ENCODE measurements at regions not wholly inside any gene's neighbourhood (a gene's known extent, or its start where the extent isn't known, plus 50 kb on each side); places are given as distances from the start of the nearest gene placed in this dataset.

DNA sequence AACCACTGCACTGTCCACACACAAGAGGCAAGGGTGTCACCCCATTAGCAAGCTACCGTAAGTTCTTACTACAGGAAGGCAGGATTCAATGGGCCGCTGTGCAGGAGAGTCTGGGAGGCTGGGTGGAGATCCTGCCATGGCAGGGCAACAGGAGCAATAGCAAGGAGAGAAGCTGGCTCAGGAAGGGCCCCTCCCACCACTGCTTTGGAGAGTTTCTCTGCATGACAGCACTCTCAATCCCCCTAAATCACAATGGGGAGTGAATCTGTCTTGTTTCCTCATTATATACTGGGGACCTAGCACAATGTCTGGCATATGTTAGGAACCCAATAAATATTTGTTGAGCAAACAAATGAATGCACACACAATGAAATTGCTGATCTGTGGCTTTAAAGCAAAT is 83.2 kb upstream of the SFMBT2 start:
- no peak overlapping the region for H3K27ac ChIP-seq
- TF ChIP-seq, protein P1, sequence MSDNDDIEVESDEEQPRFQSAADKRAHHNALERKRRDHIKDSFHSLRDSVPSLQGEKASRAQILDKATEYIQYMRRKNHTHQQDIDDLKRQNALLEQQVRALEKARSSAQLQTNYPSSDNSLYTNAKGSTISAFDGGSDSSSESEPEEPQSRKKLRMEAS (IDR thresholded peaks at IDR 0.05), result no peak
- TF ChIP-seq, protein P2, sequence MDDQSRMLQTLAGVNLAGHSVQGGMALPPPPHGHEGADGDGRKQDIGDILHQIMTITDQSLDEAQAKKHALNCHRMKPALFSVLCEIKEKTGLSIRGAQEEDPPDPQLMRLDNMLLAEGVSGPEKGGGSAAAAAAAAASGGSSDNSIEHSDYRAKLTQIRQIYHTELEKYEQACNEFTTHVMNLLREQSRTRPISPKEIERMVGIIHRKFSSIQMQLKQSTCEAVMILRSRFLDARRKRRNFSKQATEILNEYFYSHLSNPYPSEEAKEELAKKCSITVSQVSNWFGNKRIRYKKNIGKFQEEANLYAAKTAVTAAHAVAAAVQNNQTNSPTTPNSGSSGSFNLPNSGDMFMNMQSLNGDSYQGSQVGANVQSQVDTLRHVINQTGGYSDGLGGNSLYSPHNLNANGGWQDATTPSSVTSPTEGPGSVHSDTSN (IDR thresholded peaks at IDR 0.05), result no peak
- TF ChIP-seq RARB (CRISPR knock-in tag; IDR thresholded peaks at IDR 0.05), result no peak
- TF ChIP-seq PHF8 (IDR thresholded peaks at IDR 0.05; ENCODE audit: borderline replicate concordance, low read depth), result no peak
- no peak for TF ChIP-seq MAZ (IDR thresholded peaks at IDR 0.05; ENCODE audit: borderline replicate concordance, low read depth, low read length)
- TF ChIP-seq MAFK (IDR thresholded peaks at IDR 0.05; ENCODE audit: partially characterized antibody), result no peak
- TF ChIP-seq NPAS2 (CRISPR knock-in tag; IDR thresholded peaks at IDR 0.05; ENCODE audit: borderline replicate concordance), result no peak
- TF ChIP-seq, protein P3, sequence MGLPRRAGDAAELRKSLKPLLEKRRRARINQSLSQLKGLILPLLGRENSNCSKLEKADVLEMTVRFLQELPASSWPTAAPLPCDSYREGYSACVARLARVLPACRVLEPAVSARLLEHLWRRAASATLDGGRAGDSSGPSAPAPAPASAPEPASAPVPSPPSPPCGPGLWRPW (IDR thresholded peaks at IDR 0.05), result no peak
- TF ChIP-seq CHD2 (IDR thresholded peaks at IDR 0.05; ENCODE audit: low read length, partially characterized antibody), result no peak
- TF ChIP-seq CHD4 (IDR thresholded peaks at IDR 0.05; ENCODE audit: borderline replicate concordance), result no peak
- TF ChIP-seq HOXB5 (CRISPR knock-in tag; IDR thresholded peaks at IDR 0.05), result no peak
- TF ChIP-seq JUN (IDR thresholded peaks at IDR 0.05), result no peak
- TF ChIP-seq FOSB (CRISPR knock-in tag; IDR thresholded peaks at IDR 0.05), result no peak
- no peak for TF ChIP-seq GATA3 (IDR thresholded peaks at IDR 0.05; ENCODE audit: borderline replicate concordance)
- TF ChIP-seq SMC3 (IDR thresholded peaks at IDR 0.05), result no peak
- no peak for TF ChIP-seq ZC3H11A (IDR thresholded peaks at IDR 0.05)
- TF ChIP-seq, protein P4, sequence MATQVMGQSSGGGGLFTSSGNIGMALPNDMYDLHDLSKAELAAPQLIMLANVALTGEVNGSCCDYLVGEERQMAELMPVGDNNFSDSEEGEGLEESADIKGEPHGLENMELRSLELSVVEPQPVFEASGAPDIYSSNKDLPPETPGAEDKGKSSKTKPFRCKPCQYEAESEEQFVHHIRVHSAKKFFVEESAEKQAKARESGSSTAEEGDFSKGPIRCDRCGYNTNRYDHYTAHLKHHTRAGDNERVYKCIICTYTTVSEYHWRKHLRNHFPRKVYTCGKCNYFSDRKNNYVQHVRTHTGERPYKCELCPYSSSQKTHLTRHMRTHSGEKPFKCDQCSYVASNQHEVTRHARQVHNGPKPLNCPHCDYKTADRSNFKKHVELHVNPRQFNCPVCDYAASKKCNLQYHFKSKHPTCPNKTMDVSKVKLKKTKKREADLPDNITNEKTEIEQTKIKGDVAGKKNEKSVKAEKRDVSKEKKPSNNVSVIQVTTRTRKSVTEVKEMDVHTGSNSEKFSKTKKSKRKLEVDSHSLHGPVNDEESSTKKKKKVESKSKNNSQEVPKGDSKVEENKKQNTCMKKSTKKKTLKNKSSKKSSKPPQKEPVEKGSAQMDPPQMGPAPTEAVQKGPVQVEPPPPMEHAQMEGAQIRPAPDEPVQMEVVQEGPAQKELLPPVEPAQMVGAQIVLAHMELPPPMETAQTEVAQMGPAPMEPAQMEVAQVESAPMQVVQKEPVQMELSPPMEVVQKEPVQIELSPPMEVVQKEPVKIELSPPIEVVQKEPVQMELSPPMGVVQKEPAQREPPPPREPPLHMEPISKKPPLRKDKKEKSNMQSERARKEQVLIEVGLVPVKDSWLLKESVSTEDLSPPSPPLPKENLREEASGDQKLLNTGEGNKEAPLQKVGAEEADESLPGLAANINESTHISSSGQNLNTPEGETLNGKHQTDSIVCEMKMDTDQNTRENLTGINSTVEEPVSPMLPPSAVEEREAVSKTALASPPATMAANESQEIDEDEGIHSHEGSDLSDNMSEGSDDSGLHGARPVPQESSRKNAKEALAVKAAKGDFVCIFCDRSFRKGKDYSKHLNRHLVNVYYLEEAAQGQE (IDR thresholded peaks at IDR 0.05), result no peak
- no peak overlapping the region for H3K4me2 ChIP-seq
- 59% methylated on average over 2 of the region's 2 CpGs for WGBS (ENCODE audit: missing lambda C conversion rate)
- H3K9me3 ChIP-seq, result no peaks in the 10 kb centered on the region
- DNase-seq (ENCODE audit: low read depth in 1 of 2, low spot score in 1 of 2), result no peak
- FAIRE-seq, result no peak
- H3K4me3 ChIP-seq, result no peak overlapping the region
- ChIA-PET POLR2A (no interaction called here), CTCF (interaction anchor here (1.5 kb wide), 1 partner anchor 25 kb away, joined by 4 read pairs; no protein-coding TSS in a partner anchor)
- no peak; a peak in 1 of 6 replicates for ATAC-seq
- 0 out of 3 replicates have a peak, but pooled peaks cover under 1% of the 10 kb centered on the region for H3K4me1 ChIP-seq

GRCh38 chr10:7492660-7493046 is 81.8 kb upstream of the SFMBT2 start:
- Histone ChIP-seq H3K9me3 (no peaks in the 10 kb centered on the region), H3K27ac (no peak overlapping the region), H3K4me2 (no peak overlapping the region), H3K4me1 (0 out of 3 replicates have a peak, but pooled peaks cover 6% of the 10 kb centered on the region), H3K4me3 (no peak overlapping the region)
- POLR2A ChIA-PET, result no interaction called here
- CTCF ChIA-PET, result interaction anchor here (0.7 to 1.5 kb wide), 4 partner anchors 15 to 27 kb away, joined by 3 to 5 read pairs (median 4); no protein-coding TSS in a partner anchor
- TF ChIP-seq, protein P5, sequence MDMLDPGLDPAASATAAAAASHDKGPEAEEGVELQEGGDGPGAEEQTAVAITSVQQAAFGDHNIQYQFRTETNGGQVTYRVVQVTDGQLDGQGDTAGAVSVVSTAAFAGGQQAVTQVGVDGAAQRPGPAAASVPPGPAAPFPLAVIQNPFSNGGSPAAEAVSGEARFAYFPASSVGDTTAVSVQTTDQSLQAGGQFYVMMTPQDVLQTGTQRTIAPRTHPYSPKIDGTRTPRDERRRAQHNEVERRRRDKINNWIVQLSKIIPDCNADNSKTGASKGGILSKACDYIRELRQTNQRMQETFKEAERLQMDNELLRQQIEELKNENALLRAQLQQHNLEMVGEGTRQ (IDR thresholded peaks at IDR 0.05), result no peak
- no peak for TF ChIP-seq RCOR1 (IDR thresholded peaks at IDR 0.05; ENCODE audit: low read depth, low read length)
- TF ChIP-seq SMC3 (IDR thresholded peaks at IDR 0.05), result no peak
- TF ChIP-seq POLR2A (IDR thresholded peaks at IDR 0.05; ENCODE audit: low read length), result no peak
- no peak for TF ChIP-seq PHF8 (IDR thresholded peaks at IDR 0.05; ENCODE audit: borderline replicate concordance, low read depth)
- no peak for TF ChIP-seq KDM5A (IDR thresholded peaks at IDR 0.05)
- TF ChIP-seq FOSL2 (IDR thresholded peaks at IDR 0.05), result no peak
- TF ChIP-seq FOSL2 (CRISPR knock-in tag; IDR thresholded peaks at IDR 0.05), result no peak
- TF ChIP-seq TP53 (CRISPR knock-in tag; IDR thresholded peaks at IDR 0.05), result no peak
- no peak for TF ChIP-seq RFX5 (IDR thresholded peaks at IDR 0.05)
- TF ChIP-seq ESRRA (IDR thresholded peaks at IDR 0.05; ENCODE audit: borderline replicate concordance, low read length), result no peak
- ATAC-seq (no peak), FAIRE-seq (no peak), DNase-seq (ENCODE audit: low read depth in 1 of 2, low spot score in 1 of 2) (no peak)
- WGBS (ENCODE audit: missing lambda C conversion rate), result 20% methylated on average over 4 of the region's 4 CpGs
